ENCODE measurements at regions not wholly inside any gene's neighbourhood (a gene's known extent, or its start where the extent isn't known, plus 50 kb on each side); places are given as distances from the start of the nearest gene placed in this dataset.
"Not testable (repeated sequence)": the region's sequence is repeated elsewhere in the genome, so short reads cannot be mapped to it uniquely, and the experiment has no call there.

DNA sequence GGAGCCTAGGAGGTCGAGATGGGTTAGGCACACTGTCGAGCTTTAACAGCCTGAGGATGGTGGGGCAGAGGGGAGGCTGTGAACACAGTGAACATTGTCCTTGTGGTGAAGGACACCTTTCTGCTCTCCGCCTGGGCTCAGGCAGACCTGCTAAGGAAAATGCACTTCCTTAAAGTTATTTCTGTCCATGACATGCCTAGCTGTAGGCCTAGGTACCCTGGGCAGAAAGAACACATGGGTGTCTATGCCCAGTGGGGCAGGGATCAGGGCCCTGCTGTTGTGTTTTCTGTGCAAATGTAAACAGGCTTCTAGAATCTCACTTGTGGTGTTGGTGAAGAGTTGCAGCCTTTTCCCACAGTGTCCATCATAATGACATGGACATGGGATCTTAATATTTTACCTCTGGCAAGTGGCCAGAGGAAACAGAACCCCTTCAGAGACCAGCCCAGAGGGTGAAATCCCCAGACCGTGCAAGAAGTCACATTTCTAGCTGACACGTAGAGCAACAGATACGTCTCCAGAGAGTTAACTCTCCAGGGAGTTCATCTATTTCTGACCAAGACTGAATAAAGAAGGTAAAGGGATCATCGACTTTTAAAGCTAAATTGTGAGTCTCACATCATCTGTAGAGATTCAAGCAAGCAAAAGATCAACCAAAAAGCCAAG lies 79.2 kb downstream of the C9orf152 start:
- DNase-seq = no peak

DNA sequence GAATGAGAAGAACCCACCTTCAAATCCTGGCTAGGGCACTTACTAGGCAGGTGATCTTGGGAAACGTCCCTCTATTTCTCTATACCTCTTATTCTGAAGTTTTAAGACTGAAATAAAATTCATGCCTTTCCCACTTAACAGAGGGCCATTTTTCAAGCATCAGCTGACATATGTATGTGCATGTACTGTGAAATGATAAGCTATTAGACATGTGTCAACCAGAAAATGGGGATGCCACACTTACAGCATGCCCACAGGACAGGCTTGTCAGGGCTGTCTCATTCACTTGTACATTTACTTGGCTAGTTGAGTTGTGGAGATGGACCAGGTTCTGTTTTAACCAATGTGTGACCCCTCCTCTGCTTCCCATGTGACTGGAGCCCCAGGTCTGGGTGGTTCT lies 78.5 kb downstream of the C9orf152 start:
- no peak for DNase-seq

GRCh38 chr9:110130211-110130610 lies 77.7 kb downstream of the C9orf152 start:
- DNase-seq = no peak

GRCh38 chr9:110130791-110131416 lies 77.1 kb downstream of the C9orf152 start:
- DNase-seq = no peak

- no peak for DNase-seq
Observed at GRCh38 chr9:110131499-110131898, 76.5 kb downstream of the C9orf152 start.

- DNase-seq = not testable (repeated sequence)
Observed at GRCh38 chr9:110132531-110132930, 75.4 kb downstream of the C9orf152 start.

DNA sequence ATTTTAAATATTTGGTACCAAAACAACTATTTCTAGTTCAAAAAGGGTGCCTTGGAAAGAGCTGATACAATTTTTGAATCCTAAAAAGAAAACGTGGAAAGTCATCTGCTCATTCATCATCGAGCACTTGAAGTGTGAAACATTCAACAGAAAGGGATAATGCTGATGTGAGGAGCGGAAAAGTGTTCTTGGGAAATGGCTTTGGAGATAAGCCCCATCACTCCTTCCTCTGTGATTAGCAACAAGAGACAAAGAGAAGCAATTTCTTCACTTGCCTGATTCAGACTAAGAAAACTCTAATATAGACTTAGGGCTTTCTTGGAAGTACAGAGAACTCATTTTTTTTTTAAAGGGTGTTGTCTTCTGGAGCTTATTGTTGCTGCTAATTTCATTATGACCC lies 74.9 kb downstream of the C9orf152 start:
- DNase-seq = no peak

- DNase-seq = no peak
Observed at GRCh38 chr9:110133608-110134210, 74.2 kb downstream of the C9orf152 start.

DNA sequence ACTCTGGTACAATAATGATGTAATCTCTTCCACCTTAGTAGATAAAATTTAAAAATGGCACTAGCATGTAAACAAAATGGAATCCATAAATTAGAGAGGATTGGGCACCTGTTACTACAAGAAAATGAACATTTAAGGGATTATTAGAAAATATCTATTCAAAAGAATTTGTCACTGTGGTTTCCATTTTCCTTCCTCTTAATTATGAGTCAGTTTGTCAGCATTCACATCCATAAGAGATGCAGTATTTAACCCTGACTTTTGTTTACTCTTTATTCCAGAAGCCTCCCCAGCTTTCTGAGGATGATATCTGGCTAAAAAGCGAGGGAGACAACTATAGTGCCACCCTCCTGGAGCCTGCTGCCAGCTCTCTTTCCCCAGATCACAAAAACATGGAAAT lies 72.1 kb downstream of the C9orf152 start:
- no peak for DNase-seq

DNA sequence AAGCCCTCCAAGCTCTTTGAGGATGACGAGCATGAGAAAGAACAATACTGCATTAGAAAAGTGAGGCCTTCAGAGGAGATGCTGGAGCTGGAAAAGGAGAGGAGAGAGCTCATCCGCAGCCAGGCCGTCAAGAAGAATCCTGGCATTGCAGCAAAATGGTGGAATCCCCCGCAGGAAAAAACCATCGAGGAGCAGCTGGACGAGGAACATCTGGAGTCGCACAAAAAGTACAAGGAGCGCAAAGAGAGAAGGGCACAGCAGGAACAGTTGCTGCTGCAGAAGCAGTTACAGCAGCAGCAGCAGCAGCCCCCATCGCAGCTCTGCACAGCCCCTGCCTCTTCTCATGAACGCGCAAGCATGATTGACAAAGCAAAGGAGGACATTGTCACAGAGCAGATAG lies 71.2 kb downstream of the C9orf152 start:
- DNase-seq = no peak

DNA sequence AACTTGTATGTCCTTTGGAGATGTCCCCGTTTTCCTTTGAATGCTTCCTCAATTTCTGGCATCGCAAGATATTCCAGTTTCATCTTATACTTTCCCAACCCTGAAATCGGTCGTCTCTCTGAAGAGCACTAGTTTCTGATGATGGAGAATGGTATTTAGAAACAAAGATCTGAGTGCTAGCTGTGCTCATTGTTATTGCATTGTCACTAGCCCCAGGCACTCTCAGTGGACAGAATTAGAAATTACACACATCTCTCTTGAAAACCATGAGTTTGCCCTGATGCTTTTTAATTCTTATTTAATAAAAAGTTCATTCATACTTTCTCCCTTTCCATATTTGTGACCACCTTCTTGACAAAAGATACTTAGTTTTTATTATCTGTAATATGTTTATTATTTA lies 67.7 kb downstream of the C9orf152 start:
- no peak for DNase-seq

GRCh38 chr9:110141227-110141793 lies 66.6 kb downstream of the C9orf152 start:
- no peak for DNase-seq

DNA sequence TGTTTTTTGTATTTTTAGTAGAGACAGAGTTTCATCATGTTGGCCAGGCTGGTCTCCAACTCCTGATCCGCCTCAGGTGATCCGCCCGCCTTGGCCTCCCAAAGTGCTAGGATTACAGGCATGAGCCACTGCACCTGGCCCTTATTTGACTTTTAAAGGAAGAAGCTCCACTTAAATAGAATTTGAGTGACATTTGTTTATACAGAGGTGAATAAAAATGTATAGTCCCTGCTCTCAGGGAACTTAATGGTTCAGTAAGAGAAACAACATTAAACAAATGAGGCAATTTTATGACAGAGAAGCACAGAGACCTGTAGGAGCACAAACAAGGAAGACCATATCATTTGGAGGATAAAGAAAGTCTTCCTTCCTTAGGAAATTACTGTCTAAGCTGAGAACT lies 65.7 kb downstream of the C9orf152 start:
- DNase-seq = peak; percentile 18

GRCh38 chr9:110142868-110143481 lies 65.0 kb downstream of the C9orf152 start:
- DNase-seq = no peak

DNA sequence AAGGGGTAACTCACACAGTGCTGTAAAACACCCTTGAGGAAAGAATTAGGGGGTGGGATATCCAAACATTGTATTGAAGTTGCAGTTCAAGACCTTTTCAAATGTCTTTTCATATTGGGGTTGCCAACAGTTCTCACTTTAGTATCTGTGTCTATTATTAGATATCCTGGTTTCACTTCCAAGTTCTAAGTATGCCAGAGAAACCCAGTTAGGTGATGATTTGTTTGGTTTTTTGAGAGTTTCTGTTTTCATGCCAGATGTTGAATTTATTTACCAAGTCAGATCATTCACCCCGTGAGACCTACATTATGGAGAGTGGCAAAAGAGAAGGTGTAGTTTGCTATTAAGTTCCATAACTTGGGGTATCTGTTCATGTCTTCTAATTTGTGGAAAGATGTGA lies 64.5 kb downstream of the C9orf152 start:
- DNase-seq = no peak

GRCh38 chr9:110143950-110144545 lies 63.9 kb downstream of the C9orf152 start:
- DNase-seq = no peak

DNA sequence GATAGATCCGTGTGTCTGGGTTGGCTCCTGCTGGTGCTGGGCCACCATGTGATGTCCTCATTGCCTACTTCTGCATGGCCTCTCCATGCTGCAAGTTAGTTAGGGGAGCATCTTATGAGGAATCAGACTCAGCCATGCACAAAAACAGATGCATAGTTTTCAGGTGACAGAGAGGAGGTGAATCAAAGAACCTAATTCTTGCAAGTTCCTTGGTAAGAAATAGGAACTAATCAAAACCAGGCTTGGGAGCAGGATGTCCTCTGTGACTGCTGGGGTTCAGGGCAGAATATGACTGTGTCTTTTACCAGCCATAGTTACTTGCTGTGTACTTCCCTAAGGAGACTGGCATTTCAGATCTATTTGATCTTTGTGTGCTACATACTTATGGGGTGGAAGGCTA lies 61.6 kb downstream of the C9orf152 start:
- DNase-seq = no peak

DNA sequence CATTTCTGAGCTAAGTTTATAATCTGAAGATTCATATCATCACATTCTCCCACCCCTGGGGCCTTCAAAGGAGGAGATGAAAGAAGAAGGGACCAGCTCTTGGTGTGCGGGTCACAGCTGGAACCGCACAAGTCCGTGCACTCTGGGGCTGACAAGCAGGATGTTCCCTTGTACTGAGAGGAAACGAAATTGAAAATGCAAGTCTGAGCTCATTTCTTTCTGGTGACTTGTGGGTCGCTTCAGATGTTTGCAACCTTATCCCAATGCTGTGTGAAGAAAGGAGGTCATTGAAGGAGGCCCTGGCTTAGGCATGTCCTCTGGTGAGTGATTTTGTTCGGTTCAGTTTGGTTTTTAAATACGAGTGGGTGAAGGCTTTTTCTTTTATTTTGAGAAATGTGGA lies 59.6 kb downstream of the C9orf152 start:
- no peak for DNase-seq

- DNase-seq = no peak
Observed at GRCh38 chr9:110148891-110149290, 59.1 kb downstream of the C9orf152 start.

Measured in NCI-H748 treated with DMSO at 0.1 percent for 48 hours (cell line).